CD4-positive, alpha-beta T cell treated with Interleukin-21 for 1 hour (primary cell): ENCODE measurements at regions not wholly inside any gene's neighbourhood (a gene's known extent, or its start where the extent isn't known, plus 50 kb on each side); places are given as distances from the start of the nearest gene placed in this dataset.
"Not testable (repeated sequence)": the region's sequence is repeated elsewhere in the genome, so short reads cannot be mapped to it uniquely, and the experiment has no call there.

Experiments
- DNase-seq: peaks from one replicate; pipeline ENCODE4 v3.0.0-alpha.2; 2020

DNA sequence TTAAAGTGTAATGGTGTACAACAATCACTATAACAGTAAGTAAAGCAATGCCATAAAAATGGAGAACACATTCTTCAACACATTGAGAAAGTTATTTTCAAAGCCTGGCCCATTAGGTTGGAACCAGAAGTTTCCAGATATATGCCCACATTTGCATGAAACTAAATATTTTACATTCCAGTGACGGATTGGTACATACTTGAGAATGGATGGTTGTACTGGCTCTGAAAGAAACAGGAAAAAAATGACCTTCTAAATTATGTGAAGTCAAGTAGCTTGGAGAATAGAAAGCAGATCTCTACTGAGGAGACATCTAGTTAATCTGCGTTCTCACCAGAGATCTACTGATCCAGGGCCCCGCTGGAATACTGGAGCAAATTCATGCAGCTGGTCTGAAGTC lies 1037.0 kb downstream of the NR2F1-AS1 start:
- no peak for DNase-seq

DNA sequence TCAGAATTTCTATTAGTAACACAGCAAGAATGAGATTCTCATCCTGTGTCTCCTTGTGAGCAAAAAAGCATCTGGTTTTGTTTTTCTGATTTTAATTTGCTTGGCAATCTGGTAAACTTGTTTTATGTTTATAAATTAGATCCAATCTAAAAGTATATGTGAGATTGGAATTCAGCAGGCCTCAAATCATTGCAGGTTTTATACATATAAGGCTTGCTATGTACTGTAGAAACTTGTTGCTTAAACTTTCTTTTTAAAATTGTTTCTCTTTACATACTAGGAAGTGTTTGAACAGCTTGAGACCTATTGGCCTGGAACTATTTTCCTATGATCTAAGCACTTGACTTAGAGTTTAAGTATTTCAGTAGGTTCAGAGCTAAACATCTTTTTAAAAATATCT lies 1037.8 kb downstream of the NR2F1-AS1 start:
- no peak for DNase-seq

DNA sequence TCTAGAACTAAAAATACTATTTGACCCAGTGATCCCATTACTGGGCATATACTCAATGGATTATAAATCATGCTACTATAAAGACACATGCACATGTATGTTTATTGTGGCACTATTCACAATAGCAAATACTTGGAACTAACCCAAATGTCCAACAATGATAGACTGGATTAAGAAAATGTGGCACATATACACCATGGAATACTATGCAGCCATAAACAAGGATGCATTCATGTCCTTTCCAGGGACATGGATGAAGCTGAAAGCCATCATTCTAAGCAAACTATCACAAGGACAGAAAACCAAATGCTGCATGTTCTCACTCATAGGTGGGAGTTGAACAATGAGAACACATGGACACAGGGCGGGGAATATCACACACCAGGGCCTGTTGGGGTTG lies 1039.0 kb downstream of the NR2F1-AS1 start:
- not testable (repeated sequence) for DNase-seq

DNA sequence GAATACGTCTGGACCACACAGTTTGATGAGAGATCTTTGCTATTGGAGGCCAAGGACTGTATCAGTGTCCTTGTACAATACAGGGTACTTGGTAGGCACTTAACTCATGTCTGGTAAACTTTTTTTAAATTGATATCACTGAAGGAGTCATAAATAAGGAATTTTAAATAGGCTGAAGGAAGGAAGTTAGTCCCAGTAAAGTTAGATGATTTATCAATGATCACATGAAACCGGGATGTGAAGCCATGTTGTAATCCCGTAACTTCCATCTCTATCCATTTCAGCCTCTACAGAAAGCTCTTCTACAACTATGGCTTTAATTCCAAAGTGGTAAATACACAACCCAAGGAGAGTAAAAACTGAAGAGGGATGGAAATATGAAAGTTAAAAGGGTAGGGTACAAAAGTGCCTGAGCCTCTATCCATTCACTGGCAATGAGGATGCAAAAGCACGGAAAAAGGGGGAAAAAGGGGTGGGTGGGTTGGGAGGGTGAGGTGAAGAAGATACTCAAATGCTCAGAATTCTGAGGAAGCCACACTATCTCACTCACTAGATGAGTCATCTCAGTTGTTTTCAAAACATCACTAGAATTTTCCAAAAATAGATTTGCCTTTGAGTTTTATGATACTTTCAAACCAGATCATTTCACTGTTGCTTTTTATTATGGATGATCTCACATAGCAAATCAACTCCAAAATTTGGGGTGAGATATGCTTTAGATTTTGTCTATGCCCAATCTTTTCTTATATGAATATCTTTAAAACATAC lies 1053.5 kb downstream of the NR2F1-AS1 start:
- DNase-seq: no peak

DNA sequence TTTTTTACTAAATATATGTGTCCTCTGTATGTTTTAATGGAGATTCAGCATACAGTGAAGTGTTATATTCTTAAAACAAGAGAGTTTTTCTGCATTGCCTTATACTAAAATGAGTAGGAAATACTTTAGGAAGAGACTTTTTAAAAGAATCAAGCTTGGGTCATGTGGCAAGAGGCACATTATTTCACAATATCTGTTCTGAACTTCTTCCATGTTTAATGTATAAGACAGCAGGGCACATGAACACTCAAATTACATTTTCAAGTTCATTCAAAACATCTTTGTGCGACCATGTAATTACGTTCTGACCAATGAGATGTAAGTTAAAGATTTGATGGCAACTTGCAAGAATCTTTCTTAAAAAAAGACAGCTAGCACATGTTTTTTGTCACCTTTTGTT lies 1055.9 kb downstream of the NR2F1-AS1 start:
- DNase-seq: no peak

DNA sequence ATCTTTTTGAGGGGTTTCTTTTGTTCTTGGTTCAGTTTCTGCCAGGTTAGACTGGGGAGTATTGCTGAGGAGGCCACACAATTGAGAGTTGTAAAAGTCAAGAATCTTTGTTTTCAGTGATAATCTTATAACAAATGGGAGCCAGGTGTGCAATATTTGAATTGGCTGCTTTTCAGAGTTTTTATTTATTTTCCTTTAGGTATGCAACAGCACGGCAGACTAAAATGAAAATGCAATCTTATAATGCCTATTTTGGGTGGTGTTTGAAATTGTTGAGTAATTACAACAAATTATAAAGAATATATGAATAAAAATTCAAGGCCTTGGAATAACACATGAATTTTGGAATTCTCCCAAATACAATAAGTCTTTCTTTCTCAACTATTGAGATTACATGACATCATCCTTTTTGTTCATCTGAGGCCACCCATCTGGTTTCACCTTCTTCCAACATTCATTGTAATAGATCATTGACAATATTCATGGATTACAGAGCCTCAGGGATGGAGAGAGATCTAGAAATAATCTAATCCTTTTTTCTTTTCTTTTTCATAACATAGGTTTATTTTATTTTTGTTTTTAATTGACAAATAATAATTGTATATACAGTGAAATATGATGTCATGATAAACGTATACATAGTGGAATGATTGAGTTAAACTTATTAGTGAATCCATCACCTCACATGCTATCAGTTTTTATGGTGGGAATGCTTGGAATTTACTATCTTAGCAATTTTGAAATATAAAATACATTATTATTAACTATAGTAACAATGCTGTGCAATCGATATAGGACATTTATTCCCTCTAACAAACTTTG lies 1061.0 kb downstream of the NR2F1-AS1 start:
- DNase-seq: no peak

DNA sequence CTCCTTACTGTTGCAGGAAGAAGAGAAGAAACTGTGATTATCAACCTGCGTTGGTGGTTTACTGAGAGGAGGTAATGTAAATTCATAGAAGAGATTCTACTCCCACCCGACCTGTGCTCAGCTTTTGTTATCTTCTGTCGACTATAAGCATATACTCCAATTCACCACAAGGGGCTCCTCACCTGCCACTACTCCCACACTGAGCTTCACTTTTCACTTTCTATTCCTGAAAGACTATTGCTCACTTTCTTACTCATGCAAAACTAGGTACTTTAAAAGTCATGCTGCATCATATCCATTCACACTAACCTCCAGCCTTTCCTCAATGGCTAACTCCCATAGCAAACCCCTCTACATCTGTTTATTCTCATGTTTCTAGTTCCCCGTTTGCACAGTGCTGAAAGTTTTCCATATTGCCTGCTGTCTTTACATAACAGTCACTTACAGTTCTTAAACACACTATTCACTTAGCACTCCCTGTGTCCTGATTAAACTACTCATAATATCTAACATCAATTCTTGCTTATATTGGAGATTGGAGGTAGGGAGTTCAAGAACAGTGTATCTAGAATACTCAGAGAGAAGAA lies 1062.6 kb downstream of the NR2F1-AS1 start:
- no peak for DNase-seq

DNA sequence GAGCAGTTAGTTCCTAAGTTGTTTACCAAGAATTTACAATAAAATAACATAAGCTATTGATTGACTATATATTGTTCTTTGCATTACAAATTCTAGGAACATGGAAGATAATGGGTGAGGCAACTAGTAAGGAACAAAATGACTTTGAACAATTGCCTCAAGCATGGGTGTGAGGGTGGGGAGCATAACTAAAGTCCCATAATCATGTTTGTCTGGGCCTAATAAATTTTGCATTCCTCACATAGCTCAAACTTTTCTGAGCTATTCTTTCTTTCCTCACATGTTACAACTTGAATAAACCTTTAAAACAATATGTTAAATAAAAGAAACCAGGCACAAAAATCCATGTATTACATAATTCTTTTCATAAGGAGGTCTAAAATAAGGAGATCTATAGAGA lies 1066.1 kb downstream of the NR2F1-AS1 start:
- DNase-seq: no peak

DNA sequence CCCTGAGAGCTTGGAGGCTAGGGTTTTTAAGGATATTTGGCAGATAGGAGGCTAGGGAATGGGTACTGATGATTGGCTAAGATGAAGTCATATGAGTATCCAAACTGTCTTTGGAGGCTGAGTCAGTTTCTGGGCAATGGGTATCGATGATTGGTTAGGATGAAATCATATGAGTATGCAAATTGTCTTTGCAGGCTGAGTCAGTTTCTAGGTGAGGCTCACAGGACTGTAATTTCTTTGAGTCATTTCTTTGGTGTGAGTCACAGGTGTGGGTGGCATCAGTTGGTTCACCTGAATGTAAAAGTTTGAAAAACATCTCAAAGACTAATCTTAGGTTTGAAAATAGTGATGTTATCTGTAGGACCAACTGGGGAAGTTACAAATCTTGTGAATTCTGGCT lies 1068.0 kb downstream of the NR2F1-AS1 start:
- no peak for DNase-seq

DNA sequence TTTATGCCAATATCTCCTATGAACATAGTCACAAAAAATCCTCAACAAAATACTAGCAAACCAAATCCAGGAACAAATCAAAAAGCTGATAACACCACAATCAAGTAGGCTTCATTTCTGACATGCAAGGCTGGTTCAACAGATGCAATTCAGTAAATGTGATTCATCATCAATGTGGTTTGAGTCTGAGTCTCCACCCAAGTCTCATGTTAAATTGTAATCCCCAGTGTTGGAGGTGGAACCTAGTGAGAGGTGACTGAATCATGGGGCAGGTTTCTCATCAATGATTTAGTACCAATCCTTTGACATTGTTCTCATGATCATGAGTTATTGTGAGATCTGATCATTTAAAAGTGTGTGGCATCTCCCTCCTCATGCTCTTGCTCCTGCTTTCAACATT lies 1072.7 kb downstream of the NR2F1-AS1 start:
- DNase-seq: no peak

DNA sequence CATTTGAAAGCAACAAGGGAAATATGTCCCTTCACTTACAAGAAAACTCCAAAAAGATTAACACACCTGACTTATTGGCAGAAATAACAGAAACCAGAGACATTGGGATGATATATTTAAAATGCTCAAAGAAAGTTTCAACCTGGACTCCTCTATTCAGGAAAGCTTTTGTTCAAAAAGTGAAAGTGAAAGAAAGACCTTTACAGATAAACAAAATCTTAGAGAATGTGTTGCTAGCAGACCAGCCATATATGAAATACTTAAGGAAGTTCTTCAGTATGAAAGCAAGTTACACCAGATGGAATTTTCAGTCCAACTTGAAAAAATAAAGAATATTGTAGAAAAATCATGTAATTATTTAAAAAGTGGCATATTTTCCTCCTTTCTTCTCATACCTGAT lies 1075.1 kb downstream of the NR2F1-AS1 start:
- no peak for DNase-seq

DNA sequence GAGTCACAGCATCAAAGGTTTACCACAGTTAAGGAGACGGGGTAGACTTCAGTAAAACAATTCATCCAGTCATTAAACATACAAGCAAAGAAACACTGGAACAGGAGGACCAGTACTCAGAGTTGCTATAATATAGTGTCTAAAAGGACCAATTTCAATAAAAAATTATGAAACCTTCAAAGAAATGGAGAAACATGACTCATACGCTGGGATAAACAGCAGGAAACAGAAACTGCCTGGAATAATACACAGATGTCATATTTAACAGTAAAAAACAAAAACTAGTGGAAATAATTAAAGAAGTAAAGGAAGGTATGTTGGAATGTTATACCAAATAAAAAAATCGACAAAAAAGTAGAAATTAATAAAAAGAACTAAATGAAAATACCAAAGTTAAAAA lies 1075.9 kb downstream of the NR2F1-AS1 start:
- DNase-seq: no peak

DNA sequence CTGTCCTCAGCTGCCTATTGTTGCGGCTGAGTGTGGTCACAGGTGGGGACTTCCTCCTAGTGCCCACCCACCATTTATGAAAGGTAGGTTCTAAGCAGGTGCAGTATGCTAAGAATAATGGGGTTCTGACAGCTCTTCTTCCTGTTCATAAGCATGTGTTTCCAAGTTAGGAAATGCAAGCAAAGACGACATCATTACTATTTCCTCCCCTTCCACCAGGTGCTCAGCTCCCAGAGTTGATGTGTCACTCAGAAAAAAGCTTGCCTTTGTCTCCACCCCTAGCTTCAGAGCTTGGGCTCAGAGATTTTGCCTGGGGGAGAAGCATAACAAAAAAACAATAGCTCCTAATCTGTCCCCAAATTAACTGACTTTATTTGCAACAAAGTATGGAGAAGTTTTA lies 1076.7 kb downstream of the NR2F1-AS1 start:
- DNase-seq: no peak

DNA sequence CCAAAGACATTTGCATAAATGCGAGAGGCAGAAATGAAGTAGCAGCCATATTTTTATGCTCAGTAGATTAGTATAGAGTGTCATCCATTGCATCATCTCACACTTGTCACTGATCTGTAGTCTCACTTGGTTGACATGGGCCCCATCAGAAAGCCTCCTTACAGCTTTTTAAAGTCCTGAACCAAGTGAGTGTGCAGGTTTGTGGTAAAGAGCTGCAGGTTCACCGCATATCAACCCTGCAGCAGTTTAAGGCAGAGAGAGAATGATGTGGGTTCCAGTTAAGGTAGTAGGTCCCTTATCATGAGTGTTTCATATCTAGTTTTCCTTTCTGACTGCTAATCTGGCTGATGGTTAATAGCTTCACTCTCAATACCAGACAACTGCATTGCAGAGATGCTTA lies 1080.3 kb downstream of the NR2F1-AS1 start:
- no peak for DNase-seq

DNA sequence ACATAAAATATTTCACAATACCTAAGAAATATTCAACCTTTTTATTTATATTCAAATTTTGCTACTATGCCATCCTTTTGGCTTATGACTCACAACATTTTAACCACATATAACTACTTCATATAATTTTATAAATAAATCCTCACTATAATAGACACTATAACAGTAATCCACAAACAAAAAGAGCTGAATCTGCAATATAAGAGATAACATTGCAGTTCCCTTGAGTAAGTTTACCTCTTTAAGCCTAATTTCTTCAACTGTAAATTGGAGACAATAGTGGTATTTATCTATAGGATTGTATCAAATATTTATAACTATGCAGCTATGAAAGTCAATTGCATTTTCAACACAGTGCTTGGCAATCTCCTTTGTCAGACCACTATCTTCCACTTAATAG lies 1084.5 kb downstream of the NR2F1-AS1 start:
- no peak for DNase-seq

DNA sequence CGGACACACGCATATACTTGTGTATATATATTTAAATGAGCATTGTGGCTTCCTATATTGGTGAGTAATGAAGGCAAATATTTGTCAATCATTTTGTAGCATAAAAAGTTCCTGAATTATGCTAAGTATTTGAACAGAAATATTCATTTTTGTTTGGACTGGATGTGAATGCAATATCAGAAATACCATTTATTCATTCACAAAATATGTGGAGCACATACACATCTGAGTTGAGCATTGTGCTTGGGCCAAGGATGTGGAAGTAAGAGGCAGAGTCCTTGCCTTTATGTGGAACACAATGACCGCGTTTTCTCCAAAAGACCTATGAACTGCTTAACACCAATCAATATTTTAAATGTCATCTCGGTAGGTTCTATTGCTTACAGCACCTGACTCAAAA lies 1086.5 kb downstream of the NR2F1-AS1 start:
- no peak for DNase-seq

DNA sequence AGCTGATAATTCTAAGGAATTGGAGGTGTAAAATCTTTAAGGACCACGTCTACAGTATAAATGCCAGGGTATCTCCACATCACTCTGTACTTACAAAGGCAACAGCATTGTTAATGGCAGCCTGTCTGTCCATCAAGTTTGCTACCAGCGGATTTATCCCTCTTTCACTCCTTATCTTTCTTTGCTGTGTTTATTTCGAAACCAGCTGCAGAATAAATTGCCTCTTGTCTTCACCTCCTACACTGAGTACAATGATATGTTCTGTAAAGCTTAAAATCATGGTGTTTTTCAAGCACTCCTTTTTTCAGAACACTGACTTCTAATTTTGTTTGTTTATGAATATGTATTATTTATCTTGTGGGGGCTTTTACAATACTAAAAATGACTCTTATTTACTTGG lies 1088.1 kb downstream of the NR2F1-AS1 start:
- DNase-seq: no peak

DNA sequence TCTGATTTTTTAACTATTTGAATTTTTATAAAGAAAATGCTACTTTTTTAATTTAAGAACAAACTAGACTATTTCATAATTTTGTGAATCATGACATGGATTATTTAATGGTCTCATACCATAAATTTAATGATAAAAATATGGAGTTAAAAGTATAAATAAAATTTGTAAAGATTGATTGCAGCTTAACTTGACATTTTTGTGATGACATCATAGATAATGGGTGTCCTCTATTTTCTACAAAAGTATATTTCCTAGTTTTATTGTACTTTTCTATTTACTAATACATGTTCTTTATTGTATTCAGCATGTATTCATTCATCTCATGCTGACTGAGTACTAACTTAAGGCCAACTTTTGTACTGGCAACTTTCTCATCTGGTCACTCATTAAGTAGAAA lies 1096.5 kb downstream of the NR2F1-AS1 start:
- DNase-seq: no peak

DNA sequence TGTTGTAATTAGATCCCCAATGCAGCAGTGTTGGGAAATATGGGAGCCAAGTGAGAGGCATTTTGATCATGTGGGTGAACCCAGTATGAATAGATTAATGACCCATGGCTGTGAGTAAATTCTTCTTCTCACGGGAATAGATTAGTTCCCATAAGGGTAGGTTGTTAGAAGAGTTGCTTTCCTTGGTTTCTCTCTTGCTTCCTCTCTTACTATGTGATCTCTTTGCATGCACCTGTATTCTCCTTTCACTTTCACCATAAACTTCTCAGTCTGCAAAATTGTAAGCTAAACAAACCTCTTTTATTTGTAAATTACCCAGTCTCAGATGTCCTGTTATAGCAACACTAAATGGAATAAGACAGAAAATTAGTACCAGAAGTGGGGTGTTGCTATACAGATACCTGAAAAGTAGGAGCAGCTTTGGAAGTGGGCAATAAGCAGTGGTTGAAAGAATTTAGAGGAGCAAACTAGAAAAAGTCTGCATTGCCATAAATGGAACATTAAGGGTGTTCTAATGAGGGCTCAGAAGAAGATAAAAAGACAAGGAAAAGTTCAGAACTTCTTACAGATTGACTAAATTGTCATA lies 1090.0 kb upstream of the ARRDC3 start:
- no peak for DNase-seq

DNA sequence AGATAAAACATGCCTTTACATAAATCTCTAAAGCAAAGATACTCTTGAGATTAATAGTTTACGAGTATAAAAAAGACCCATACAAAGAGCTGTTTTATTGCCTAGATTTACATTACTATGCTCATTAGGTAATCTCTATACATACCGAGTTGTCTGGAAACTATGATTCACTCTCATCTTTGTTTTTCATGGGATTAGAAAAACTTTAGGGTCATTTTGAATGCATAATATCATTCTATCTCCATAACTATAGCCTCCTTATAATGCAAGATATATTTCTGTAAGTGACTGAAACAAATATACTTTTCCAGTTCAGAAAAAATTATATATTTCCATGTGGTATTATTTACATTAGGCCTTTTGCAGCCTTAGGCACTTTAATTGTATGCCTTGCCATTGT lies 1088.7 kb upstream of the ARRDC3 start:
- no peak for DNase-seq

DNA sequence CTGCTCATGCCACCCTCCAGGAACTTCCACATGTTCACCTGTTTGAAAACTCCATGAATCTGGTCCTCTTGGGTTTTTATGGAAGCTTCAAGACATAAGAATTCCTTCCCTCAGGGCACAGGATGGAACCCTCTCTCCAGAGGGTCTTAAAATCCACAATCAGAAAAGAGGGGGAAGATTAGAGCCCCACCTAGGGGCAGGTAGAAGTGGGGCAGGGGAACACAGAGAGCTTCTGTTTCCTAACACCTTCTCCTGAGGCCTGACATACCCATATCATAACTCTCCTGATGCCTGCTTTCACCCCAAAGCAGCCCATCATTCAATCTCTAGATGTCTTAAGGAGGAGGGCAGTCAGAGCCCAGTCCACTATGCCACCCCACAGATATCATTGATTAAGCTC lies 1087.7 kb upstream of the ARRDC3 start:
- DNase-seq: no peak

DNA sequence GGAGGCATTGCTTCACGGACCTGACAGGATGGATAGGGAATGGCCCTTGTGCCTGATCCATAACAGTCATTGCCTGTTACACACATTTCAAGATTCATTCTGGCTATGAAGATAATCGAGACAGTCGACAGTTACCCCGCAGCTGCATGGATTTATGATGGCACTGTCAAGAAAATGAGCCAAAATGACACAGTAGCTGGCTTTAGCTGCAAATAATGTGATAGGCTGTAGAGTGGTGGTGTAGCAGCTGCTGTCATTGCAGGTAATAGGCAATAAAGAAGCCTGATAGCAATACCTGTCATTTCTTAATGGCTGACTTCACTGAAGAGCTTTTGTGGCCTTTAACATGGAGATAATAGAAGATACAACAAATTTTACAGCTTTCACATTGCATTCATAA lies 1085.2 kb upstream of the ARRDC3 start:
- no peak for DNase-seq

DNA sequence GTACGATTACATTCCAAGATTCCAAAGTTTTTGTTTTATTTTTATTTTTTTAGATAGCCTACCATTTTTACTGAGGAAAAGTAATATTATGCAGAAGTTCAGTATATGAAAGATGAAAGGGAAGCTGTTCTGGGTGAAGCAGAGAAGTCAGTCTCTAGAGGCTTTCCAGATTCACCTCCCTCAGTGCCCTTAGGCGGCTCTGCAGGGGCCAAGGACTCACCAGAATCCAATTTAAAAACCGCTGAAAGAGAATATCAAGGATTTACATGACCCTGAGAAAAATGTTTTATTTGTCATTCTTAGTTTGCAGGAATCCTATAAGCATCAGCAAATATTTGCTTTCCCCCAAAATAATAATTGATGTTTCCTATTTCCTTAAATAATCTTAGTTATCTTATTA lies 1084.6 kb upstream of the ARRDC3 start:
- DNase-seq: no peak

DNA sequence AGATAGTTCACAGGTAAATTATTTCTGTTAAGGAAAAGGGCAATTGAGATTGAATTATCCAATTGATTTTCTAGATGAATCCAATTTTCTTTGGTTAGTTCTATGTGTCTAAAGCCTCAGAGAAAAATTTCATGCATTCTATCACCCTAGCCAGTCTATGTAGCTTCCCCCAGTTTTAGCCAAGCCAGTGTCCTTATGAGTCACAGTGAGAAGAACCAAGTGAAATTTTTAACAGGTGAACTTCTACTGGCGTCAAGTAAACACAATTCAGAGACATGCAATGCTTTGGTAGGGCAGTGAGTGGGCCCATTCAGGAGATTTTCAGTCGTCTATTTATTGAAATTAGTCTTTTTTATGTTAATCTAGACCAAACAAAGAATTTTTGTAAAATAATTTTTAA lies 1077.4 kb upstream of the ARRDC3 start:
- DNase-seq: no peak
